ENCODE measurements at regions not wholly inside any gene's neighbourhood (a gene's known extent, or its start where the extent isn't known, plus 50 kb on each side); places are given as distances from the start of the nearest gene placed in this dataset.
"Not testable (repeated sequence)": the region's sequence is repeated elsewhere in the genome, so short reads cannot be mapped to it uniquely, and the experiment has no call there.

DNA sequence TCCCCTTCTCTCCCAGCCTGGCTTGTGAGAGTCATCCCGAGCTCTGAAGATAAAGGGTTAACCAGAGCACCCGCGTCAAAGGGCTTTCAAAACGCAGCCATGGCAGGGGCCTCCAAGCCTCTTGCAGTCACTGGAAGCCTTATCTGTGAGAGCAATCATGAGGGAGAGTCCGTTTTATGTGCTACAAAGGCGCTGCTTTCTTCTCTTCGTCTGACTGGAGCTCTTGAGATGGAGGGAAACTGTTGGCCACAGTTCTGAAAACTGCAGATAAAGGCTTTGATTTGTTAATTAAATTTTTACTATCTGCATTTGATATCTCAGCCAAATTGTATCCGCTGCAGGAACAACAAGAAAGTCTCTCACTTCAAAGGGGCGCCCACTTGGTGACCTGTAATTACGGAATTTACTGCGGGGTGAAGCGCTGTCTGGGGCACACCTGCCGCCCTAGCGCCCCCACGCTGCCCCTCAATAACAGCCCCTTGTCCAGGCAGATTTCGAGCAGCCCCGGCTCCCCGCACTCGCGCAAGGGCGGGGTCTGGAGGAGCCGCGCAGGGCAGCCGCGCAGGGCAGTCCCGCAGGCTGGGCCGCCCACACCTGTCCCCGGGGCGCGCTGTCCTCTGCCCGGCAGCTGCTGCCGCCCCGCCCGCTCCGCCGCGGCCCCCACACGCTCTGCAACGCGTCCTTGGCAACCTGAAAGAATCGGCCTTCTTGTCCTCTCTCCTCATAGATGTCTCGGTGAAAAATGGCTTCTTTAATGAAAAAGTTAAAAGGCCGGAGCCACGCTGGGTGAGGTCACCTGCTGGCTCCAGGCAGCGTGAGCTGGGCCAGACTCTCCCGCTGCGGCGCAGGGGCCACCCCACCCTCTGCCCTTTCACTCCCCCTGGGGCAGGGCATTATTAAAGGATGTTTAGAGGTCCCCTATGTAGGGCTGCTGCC lies 217.9 kb downstream of the VAPA start:
- H3K4me1 ChIP-seq = peaks cover 8 to 22% (median 16%) of the 10 kb centered on the region in 9 donors
- H3K4me3 ChIP-seq = peak overlapping the region in 9 of 10 donors; percentile 21 to 50 (median 44)
- intact Hi-C loops (cut with DNase I) = loop anchor here in 1 of 10 donors (10.0 kb wide), 1 partner anchor 383 kb away; no protein-coding TSS in a partner anchor
- peak overlapping the region in 7 of 10 donors; percentile 1 to 68 (median 50) for H3K27ac ChIP-seq
- DNase-seq = peak in 1 of 2 donors; percentile 23
- H3K36me3 ChIP-seq = no peaks in the 10 kb centered on the region
- peaks cover 0 to 20% (median 0%) of the 10 kb centered on the region in 7 donors for H3K27me3 ChIP-seq
- ATAC-seq = peak; percentile 59 to 82 (median 68)
- H3K9me3 ChIP-seq = no peaks in the 10 kb centered on the region
- WGBS, 2 donors = 10 to 14% methylated on average over 46 to 48 of the region's 48 CpGs
- TF ChIP-seq, protein P1, sequence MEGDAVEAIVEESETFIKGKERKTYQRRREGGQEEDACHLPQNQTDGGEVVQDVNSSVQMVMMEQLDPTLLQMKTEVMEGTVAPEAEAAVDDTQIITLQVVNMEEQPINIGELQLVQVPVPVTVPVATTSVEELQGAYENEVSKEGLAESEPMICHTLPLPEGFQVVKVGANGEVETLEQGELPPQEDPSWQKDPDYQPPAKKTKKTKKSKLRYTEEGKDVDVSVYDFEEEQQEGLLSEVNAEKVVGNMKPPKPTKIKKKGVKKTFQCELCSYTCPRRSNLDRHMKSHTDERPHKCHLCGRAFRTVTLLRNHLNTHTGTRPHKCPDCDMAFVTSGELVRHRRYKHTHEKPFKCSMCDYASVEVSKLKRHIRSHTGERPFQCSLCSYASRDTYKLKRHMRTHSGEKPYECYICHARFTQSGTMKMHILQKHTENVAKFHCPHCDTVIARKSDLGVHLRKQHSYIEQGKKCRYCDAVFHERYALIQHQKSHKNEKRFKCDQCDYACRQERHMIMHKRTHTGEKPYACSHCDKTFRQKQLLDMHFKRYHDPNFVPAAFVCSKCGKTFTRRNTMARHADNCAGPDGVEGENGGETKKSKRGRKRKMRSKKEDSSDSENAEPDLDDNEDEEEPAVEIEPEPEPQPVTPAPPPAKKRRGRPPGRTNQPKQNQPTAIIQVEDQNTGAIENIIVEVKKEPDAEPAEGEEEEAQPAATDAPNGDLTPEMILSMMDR (IDR thresholded peaks at IDR 0.05) = peak in 1 of 9 donors; percentile 6

DNA sequence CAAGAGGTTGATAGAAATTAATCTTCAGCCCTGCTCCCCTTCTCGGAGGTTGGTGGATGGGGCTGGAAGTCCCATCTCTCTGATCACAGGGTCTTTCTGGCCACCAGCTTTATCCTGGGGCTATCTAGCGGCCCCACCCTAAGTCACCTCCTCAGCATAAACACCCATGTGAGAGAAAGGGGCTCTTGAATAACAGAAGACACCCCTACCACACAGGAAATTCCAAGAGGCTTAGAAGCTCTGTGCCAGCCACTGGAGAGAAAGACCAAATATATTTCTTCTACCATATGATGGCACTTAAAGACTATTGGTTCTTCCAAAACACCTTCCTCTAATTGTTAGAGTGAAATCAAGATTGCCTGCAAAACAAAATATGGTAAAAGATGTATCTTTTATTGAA lies 219.7 kb downstream of the VAPA start:
- Histone ChIP-seq H3K4me1 (peaks cover 8 to 22% (median 16%) of the 10 kb centered on the region in 9 donors), H3K27ac (no peak overlapping the region), H3K27me3 (peaks cover 0 to 20% (median 0%) of the 10 kb centered on the region in 7 donors), H3K4me3 (no peak overlapping the region), H3K36me3 (no peaks in the 10 kb centered on the region), H3K9me3 (no peaks in the 10 kb centered on the region)
- DNase-seq = no peak
- ATAC-seq = no peak
- intact Hi-C loops (cut with DNase I) = loop anchor here in 1 of 10 donors (10.0 kb wide), 1 partner anchor 381 kb away; no protein-coding TSS in a partner anchor
- TF ChIP-seq, protein P1 (IDR thresholded peaks at IDR 0.05) = no peak
- WGBS, 2 donors = 100% methylated on average over 2 of the region's 2 CpGs

DNA sequence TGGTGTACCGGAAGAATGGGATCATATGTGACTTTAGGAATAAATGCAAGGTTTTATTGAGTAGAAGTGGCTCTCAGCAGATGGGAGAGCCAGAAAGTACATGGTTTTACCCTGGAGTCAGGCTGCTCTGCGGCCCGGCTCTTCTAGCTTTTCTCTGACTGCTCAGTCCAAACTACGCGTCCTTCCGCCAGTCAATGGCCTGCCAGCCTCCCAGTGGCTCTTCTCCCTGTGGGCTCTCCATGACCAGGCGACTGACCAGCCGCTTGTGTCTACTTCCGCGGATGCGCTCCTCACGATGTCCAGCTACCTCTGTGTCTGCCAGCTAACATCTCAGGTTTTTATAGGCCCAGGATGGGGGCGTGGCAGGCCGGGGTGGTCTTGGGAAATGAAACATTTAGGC lies 220.4 kb downstream of the VAPA start:
- Histone ChIP-seq H3K27ac (no peak overlapping the region), H3K36me3 (no peaks in the 10 kb centered on the region), H3K9me3 (no peaks in the 10 kb centered on the region), H3K4me1 (peaks cover 8 to 22% (median 16%) of the 10 kb centered on the region in 9 donors), H3K27me3 (peaks cover 0 to 20% (median 0%) of the 10 kb centered on the region in 7 donors), H3K4me3 (no peak overlapping the region)
- TF ChIP-seq, protein P1 (IDR thresholded peaks at IDR 0.05) = no peak
- ATAC-seq = no peak
- no peak for DNase-seq
- 92 to 93% methylated on average over 14 of the region's 14 CpGs for WGBS, 2 donors
- intact Hi-C loops (cut with DNase I) = loop anchor here in 1 of 10 donors (10.0 kb wide), 1 partner anchor 381 kb away; no protein-coding TSS in a partner anchor

DNA sequence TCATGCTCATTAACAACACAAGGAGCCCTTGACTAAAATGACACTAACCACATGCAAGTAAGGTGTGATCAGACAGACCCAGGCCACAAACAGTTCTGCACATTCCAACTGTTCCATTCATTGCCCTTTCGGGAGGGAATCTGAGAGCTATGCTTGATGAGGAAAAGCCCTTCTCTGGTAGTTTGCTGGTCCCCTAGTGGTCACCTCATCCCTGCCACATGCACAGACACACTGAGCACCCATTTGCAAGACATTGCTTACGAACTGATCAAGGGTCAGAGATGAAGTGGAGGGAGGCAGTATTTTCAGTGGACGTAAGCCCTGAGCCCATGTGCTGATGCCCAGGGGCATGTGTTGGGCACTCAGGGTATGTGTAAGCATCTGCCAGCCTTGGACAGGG lies 220.9 kb downstream of the VAPA start:
- not testable (repeated sequence) for DNase-seq, H3K4me3 ChIP-seq, H3K27ac ChIP-seq, H3K9me3 ChIP-seq, ATAC-seq, H3K36me3 ChIP-seq
- WGBS, 2 donors = 99 to 100% methylated on average over 3 of the region's 3 CpGs
- intact Hi-C loops (cut with DNase I) = loop anchor here in 1 of 10 donors (10.0 kb wide), 1 partner anchor 380 kb away; no protein-coding TSS in a partner anchor
- peaks cover 8 to 22% (median 16%) of the 10 kb centered on the region in 9 donors for H3K4me1 ChIP-seq
- H3K27me3 ChIP-seq = peaks cover 0 to 20% (median 0%) of the 10 kb centered on the region in 7 donors
